SKM-1 (cell line): ENCODE measurements at regions not wholly inside any gene's neighbourhood (a gene's known extent, or its start where the extent isn't known, plus 50 kb on each side); places are given as distances from the start of the nearest gene placed in this dataset.
"Not testable (repeated sequence)": the region's sequence is repeated elsewhere in the genome, so short reads cannot be mapped to it uniquely, and the experiment has no call there.

Experiments
- DNase-seq: peaks from one replicate; lab custom pipeline; 2025; ENCODE audit not compliant: unreplicated experiment; lab: John Stamatoyannopoulos, UW

GRCh38 chr6:140809694-140810101 is 1323.0 kb upstream of the GJE1 start:
- DNase-seq = no peak

- DNase-seq = no peak
Observed at GRCh38 chr6:140806431-140806830, 1326.3 kb upstream of the GJE1 start.

- DNase-seq = no peak
Observed at GRCh38 chr6:140794544-140794943, 1338.2 kb upstream of the GJE1 start.

- no peak for DNase-seq
Observed at GRCh38 chr6:140790109-140790508, 1342.6 kb upstream of the GJE1 start.

GRCh38 chr6:140789466-140789865 is 1343.3 kb upstream of the GJE1 start:
- no peak for DNase-seq

- DNase-seq = no peak
Observed at GRCh38 chr6:140785926-140786325, 1346.8 kb upstream of the GJE1 start.

- no peak for DNase-seq
Observed at GRCh38 chr6:140784573-140784972, 1348.2 kb upstream of the GJE1 start.

GRCh38 chr6:140783504-140783903 is 1349.2 kb upstream of the GJE1 start:
- DNase-seq = not testable (repeated sequence)

- DNase-seq = no peak
Observed at GRCh38 chr6:140782941-140783340, 1349.8 kb upstream of the GJE1 start.

GRCh38 chr6:140779991-140780596 is 1352.6 kb upstream of the GJE1 start:
- DNase-seq = no peak

GRCh38 chr6:140779341-140779740 is 1353.4 kb upstream of the GJE1 start:
- DNase-seq = no peak

- no peak for DNase-seq
Observed at GRCh38 chr6:140777780-140778179, 1354.9 kb upstream of the GJE1 start.

GRCh38 chr6:140775061-140775460 is 1357.7 kb upstream of the GJE1 start:
- no peak for DNase-seq

- DNase-seq = no peak
Observed at GRCh38 chr6:140774080-140774505, 1358.6 kb upstream of the GJE1 start.

GRCh38 chr6:140773276-140773675 is 1359.4 kb upstream of the GJE1 start:
- no peak for DNase-seq

GRCh38 chr6:140772576-140772975 is 1360.1 kb upstream of the GJE1 start:
- DNase-seq = no peak

- no peak for DNase-seq
Observed at GRCh38 chr6:140768133-140768532, 1364.6 kb upstream of the GJE1 start.

- no peak for DNase-seq
Observed at GRCh38 chr6:140766999-140767398, 1365.7 kb upstream of the GJE1 start.

GRCh38 chr6:140758169-140758877 is 1374.4 kb upstream of the GJE1 start:
- no peak for DNase-seq

- no peak for DNase-seq
Observed at GRCh38 chr6:140752234-140752633, 1377.8 kb upstream of the CITED2 start.

GRCh38 chr6:140747114-140747513 is 1372.7 kb upstream of the CITED2 start:
- no peak for DNase-seq

GRCh38 chr6:140744659-140745320 is 1370.3 kb upstream of the CITED2 start:
- DNase-seq = no peak
